ENCODE measurements at regions not wholly inside any gene's neighbourhood (a gene's known extent, or its start where the extent isn't known, plus 50 kb on each side); places are given as distances from the start of the nearest gene placed in this dataset.

DNA sequence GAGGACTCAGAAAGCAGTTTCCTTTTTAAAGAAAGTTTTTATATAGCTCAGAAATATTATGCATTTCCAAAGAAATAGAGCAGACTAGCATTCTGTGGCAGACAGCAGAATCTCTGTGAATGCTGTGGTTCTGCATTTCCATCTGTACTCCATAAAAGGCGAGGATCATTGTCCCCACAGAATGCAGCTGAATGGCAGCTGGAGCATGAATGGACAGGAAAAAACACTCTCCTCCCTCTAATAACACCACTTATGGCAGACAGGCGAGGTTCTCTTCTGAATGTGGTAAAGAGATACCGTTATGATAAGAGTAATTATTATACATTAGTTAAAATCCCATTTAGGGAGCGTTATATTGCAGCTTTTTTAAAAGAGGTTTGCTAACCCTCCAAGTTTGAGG is 81.4 kb upstream of the WLS start:
- TF ChIP-seq EZH2phosphoT487 (IDR thresholded peaks at IDR 0.05; ENCODE audit: borderline replicate concordance) = no peak
- H3K4me3 ChIP-seq (ENCODE audit: low read length, poor library complexity, severe bottlenecking) = no peak overlapping the region
- no peak overlapping the region for H2AFZ ChIP-seq (ENCODE audit: low read length)
- no peaks in the 10 kb centered on the region for H3K9me2 ChIP-seq (replicated peaks; ENCODE audit: low read depth, low read length)
- no peak overlapping the region for H3K4me2 ChIP-seq (ENCODE audit: low read depth, low read length, poor library complexity, severe bottlenecking)
- H3K4me1 ChIP-seq (ENCODE audit: insufficient read depth, low read length, poor library complexity, severe bottlenecking) = no peaks in the 10 kb centered on the region
- no peaks in the 10 kb centered on the region for H3K79me2 ChIP-seq (ENCODE audit: insufficient read depth, low read length)
- no peaks in the 10 kb centered on the region for H4K20me1 ChIP-seq (ENCODE audit: insufficient read depth, low read length, poor library complexity, severe bottlenecking)
- H3K9me3 ChIP-seq (ENCODE audit: insufficient read depth, low read depth, low read length) = no peaks in the 10 kb centered on the region
- H3K27me3 ChIP-seq (ENCODE audit: insufficient read depth, low read length, poor library complexity, severe bottlenecking) = no peaks in the 10 kb centered on the region
- H3F3A ChIP-seq (ENCODE audit: low read depth) = no peaks in the 10 kb centered on the region
- H3K36me3 ChIP-seq (ENCODE audit: insufficient read depth, low read length) = no peaks in the 10 kb centered on the region
- H3K9ac ChIP-seq (ENCODE audit: low read depth, low read length, poor library complexity, severe bottlenecking) = no peak overlapping the region

- H3K79me2 ChIP-seq (ENCODE audit: insufficient read depth, low read length) = no peaks in the 10 kb centered on the region
- no peak overlapping the region for H3K4me2 ChIP-seq (ENCODE audit: low read depth, low read length, poor library complexity, severe bottlenecking)
- H3K4me3 ChIP-seq (ENCODE audit: low read length, poor library complexity, severe bottlenecking) = no peak overlapping the region
- H3K9ac ChIP-seq (ENCODE audit: low read depth, low read length, poor library complexity, severe bottlenecking) = no peak overlapping the region
- TF ChIP-seq EZH2phosphoT487 (IDR thresholded peaks at IDR 0.05; ENCODE audit: borderline replicate concordance) = no peak
- TF ChIP-seq, protein P1, sequence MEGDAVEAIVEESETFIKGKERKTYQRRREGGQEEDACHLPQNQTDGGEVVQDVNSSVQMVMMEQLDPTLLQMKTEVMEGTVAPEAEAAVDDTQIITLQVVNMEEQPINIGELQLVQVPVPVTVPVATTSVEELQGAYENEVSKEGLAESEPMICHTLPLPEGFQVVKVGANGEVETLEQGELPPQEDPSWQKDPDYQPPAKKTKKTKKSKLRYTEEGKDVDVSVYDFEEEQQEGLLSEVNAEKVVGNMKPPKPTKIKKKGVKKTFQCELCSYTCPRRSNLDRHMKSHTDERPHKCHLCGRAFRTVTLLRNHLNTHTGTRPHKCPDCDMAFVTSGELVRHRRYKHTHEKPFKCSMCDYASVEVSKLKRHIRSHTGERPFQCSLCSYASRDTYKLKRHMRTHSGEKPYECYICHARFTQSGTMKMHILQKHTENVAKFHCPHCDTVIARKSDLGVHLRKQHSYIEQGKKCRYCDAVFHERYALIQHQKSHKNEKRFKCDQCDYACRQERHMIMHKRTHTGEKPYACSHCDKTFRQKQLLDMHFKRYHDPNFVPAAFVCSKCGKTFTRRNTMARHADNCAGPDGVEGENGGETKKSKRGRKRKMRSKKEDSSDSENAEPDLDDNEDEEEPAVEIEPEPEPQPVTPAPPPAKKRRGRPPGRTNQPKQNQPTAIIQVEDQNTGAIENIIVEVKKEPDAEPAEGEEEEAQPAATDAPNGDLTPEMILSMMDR (conservative IDR thresholded peaks at IDR 0.05; ENCODE audit: low read length) = no peak
- no peaks in the 10 kb centered on the region for H3K4me1 ChIP-seq (ENCODE audit: insufficient read depth, low read length, poor library complexity, severe bottlenecking)
- no peaks in the 10 kb centered on the region for H3F3A ChIP-seq (ENCODE audit: low read depth)
- H3K36me3 ChIP-seq (ENCODE audit: insufficient read depth, low read length) = no peaks in the 10 kb centered on the region
- H4K20me1 ChIP-seq (ENCODE audit: insufficient read depth, low read length, poor library complexity, severe bottlenecking) = no peaks in the 10 kb centered on the region
- no peaks in the 10 kb centered on the region for H3K27me3 ChIP-seq (ENCODE audit: insufficient read depth, low read length, poor library complexity, severe bottlenecking)
- no peak overlapping the region for H2AFZ ChIP-seq (ENCODE audit: low read length)
- no peaks in the 10 kb centered on the region for H3K9me2 ChIP-seq (replicated peaks; ENCODE audit: low read depth, low read length)
- no peaks in the 10 kb centered on the region for H3K9me3 ChIP-seq (ENCODE audit: insufficient read depth, low read depth, low read length)
These were observed 75.7 kb upstream of the WLS start for GRCh38 chr1:68308034-68308433.

DNA sequence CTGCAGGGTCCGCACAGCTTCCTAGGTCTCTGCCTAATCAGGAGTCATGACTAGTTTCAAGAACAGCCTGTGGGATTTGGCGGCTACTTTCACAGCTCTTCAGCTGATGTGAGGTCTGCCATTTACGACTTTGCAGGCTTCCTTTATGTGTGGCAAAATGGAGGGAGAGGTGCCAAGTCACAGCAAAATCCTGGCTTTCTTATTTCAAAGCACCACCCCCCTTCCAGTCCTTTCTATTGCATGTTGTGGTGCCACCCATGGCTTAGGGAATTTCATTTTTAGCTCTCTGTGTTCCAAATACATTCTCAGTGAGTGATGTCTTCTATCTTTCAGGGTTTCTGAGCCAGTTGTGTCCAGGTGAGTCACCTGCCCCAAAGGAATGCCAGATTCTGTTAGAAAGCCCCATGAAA is 75.1 kb upstream of the WLS start:
- Histone ChIP-seq H3K4me3 (ENCODE audit: low read length, poor library complexity, severe bottlenecking) (no peak overlapping the region), H3K4me2 (ENCODE audit: low read depth, low read length, poor library complexity, severe bottlenecking) (no peak overlapping the region), H3K9ac (ENCODE audit: low read depth, low read length, poor library complexity, severe bottlenecking) (no peak overlapping the region), H4K20me1 (ENCODE audit: insufficient read depth, low read length, poor library complexity, severe bottlenecking) (no peaks in the 10 kb centered on the region), H2AFZ (ENCODE audit: low read length) (no peak overlapping the region), H3K4me1 (ENCODE audit: insufficient read depth, low read length, poor library complexity, severe bottlenecking) (no peaks in the 10 kb centered on the region), H3K36me3 (ENCODE audit: insufficient read depth, low read length) (no peaks in the 10 kb centered on the region), H3F3A (ENCODE audit: low read depth) (no peaks in the 10 kb centered on the region), H3K9me3 (ENCODE audit: insufficient read depth, low read depth, low read length) (no peaks in the 10 kb centered on the region), H3K27me3 (ENCODE audit: insufficient read depth, low read length, poor library complexity, severe bottlenecking) (no peaks in the 10 kb centered on the region), H3K9me2 (replicated peaks; ENCODE audit: low read depth, low read length) (no peaks in the 10 kb centered on the region), H3K79me2 (ENCODE audit: insufficient read depth, low read length) (no peaks in the 10 kb centered on the region)
- TF ChIP-seq, protein P1 (conservative IDR thresholded peaks at IDR 0.05; ENCODE audit: low read length) = no peak
- no peak for TF ChIP-seq EZH2phosphoT487 (IDR thresholded peaks at IDR 0.05; ENCODE audit: borderline replicate concordance)

DNA sequence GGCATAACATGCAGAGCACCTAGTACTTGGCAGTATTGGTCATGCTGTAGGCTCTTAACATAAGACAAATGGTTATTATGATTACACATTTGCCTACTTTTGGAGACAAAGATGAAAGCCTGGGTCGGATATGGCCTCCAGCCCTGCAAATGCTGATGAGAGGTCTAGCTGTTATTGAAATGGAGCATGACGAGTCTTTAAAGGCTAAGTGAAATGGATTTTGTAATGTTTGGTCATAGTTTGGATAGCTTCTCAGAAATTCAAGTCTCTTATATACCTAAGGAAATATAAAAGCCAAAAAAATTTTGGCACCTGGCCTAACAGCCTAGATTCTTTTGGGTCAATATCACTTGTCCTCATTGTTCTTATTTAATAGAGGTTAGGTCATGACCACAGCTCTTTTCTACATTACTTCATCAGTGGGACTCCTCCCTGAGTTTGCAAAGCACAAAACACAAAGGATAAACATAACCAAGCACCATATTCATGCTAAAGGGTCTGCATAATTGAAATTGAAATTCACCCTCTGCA is 69.2 kb upstream of the WLS start:
- no peaks in the 10 kb centered on the region for H4K20me1 ChIP-seq (ENCODE audit: insufficient read depth, low read length, poor library complexity, severe bottlenecking)

More for the DNA sequence above, 69.2 kb upstream of the WLS start:
- no peak overlapping the region for H3K4me2 ChIP-seq (ENCODE audit: low read depth, low read length, poor library complexity, severe bottlenecking)
- no peaks in the 10 kb centered on the region for H3K27me3 ChIP-seq (ENCODE audit: insufficient read depth, low read length, poor library complexity, severe bottlenecking)
- H3K9me3 ChIP-seq (ENCODE audit: insufficient read depth, low read depth, low read length) = no peaks in the 10 kb centered on the region
- no peak overlapping the region for H2AFZ ChIP-seq (ENCODE audit: low read length)
- no peaks in the 10 kb centered on the region for H3K79me2 ChIP-seq (ENCODE audit: insufficient read depth, low read length)
- no peak overlapping the region for H3K9ac ChIP-seq (ENCODE audit: low read depth, low read length, poor library complexity, severe bottlenecking)
- no peaks in the 10 kb centered on the region for H3K9me2 ChIP-seq (replicated peaks; ENCODE audit: low read depth, low read length)
- no peak overlapping the region for H3K4me3 ChIP-seq (ENCODE audit: low read length, poor library complexity, severe bottlenecking)
- H3K4me1 ChIP-seq (ENCODE audit: insufficient read depth, low read length, poor library complexity, severe bottlenecking) = no peaks in the 10 kb centered on the region
- H3K36me3 ChIP-seq (ENCODE audit: insufficient read depth, low read length) = no peaks in the 10 kb centered on the region
- no peaks in the 10 kb centered on the region for H3F3A ChIP-seq (ENCODE audit: low read depth)
- no peak for TF ChIP-seq EZH2phosphoT487 (IDR thresholded peaks at IDR 0.05; ENCODE audit: borderline replicate concordance)
- TF ChIP-seq, protein P1 (conservative IDR thresholded peaks at IDR 0.05; ENCODE audit: low read length) = no peak
